ENCODE measurements at regions not wholly inside any gene's neighbourhood (a gene's known extent, or its start where the extent isn't known, plus 50 kb on each side); places are given as distances from the start of the nearest gene placed in this dataset.

GRCh38 chr14:22476005-22476751 lies 112.8 kb downstream of the DAD1 start:
- TF ChIP-seq EZH2 (IDR thresholded peaks at IDR 0.05; ENCODE audit: borderline replicate concordance, insufficient read depth, low read depth, low read length, poor library complexity, severe bottlenecking) (no peak), CTCF (IDR thresholded peaks at IDR 0.05) (no peak)
- Histone ChIP-seq H3K4me2 (replicated peaks; ENCODE audit: low read depth, low read length, poor library complexity, severe bottlenecking) (peak overlapping the region; percentile 29), H3K9ac (ENCODE audit: low read length) (no peak overlapping the region), H3K79me2 (ENCODE audit: control insufficient read depth, insufficient read depth, low read length) (no peaks in the 10 kb centered on the region), H3K4me1 (ENCODE audit: control insufficient read depth in 2 of 2, insufficient read depth in 2 of 2, low read length in 2 of 2) (peaks cover 78 to 88% of the 10 kb centered on the region in 2 donors), H4K20me1 (ENCODE audit: control insufficient read depth, insufficient read depth, low read length, poor library complexity, severe bottlenecking) (no peaks in the 10 kb centered on the region), H2AFZ (ENCODE audit: insufficient read depth, low read depth, low read length, poor library complexity, severe bottlenecking) (peak overlapping the region; percentile 58), H3K36me3 (replicated peaks in 1 of 2; ENCODE audit: control extremely low read depth in 1 of 2, control insufficient read depth in 1 of 2, extremely low read depth in 1 of 2, insufficient read depth in 2 of 2, low read length in 1 of 2) (no peaks in the 10 kb centered on the region), H3K27ac (ENCODE audit: low read length in 2 of 2) (peak overlapping the region; percentile 16 to 35), H3K4me3 (ENCODE audit: control extremely low read depth in 1 of 5, extremely low read depth in 1 of 5, insufficient read depth in 1 of 5, low read depth in 2 of 5, low read length in 4 of 5) (no peak overlapping the region), H3K9me3 (ENCODE audit: control extremely low read depth in 1 of 3, control insufficient read depth in 2 of 3, insufficient read depth in 1 of 3, low read length in 2 of 3) (no peaks in the 10 kb centered on the region), H3K27me3 (replicated peaks in 1 of 4; ENCODE audit: control extremely low read depth in 1 of 4, control insufficient read depth in 3 of 4, insufficient read depth in 4 of 4, low read length in 3 of 4) (no peaks in the 10 kb centered on the region)
- 52% methylated on average over 2 of the region's 5 CpGs for WGBS (ENCODE audit: insufficient coverage)
- Mint-ChIP-seq H3K4me1 (peaks cover 91% of the 10 kb centered on the region), H3K4me3 (peak overlapping the region; percentile 44), H3K27me3 (no peaks in the 10 kb centered on the region), H3K27ac (peak overlapping the region; percentile 78), H3K9me3 (ENCODE audit: insufficient read depth) (no peaks in the 10 kb centered on the region)
- no peak for DNase-seq
- ATAC-seq (ENCODE audit: low read depth) = peak; percentile 33
- POLR2A ChIA-PET = interaction anchor here (1.1 to 2.2 kb wide), 2 partner anchors 80 kb away, joined by 3 to 10 read pairs; no protein-coding TSS in a partner anchor
- CTCF ChIA-PET = interaction anchor here (1.0 to 14.6 kb wide), 15 partner anchors 8 to 156 kb away, joined by 3 to 177 read pairs (median 4); no protein-coding TSS in a partner anchor
- intact Hi-C loops (cut with micrococcal nuclease) = loop anchor here (2.0 kb wide), 1 partner anchor 15 kb away; no protein-coding TSS in a partner anchor

GRCh38 chr14:22475381-22475780 lies 113.6 kb downstream of the DAD1 start:
- Histone ChIP-seq H3K9me3 (ENCODE audit: control extremely low read depth in 1 of 3, control insufficient read depth in 2 of 3, insufficient read depth in 1 of 3, low read length in 2 of 3) (no peaks in the 10 kb centered on the region), H2AFZ (ENCODE audit: insufficient read depth, low read depth, low read length, poor library complexity, severe bottlenecking) (peak overlapping the region; percentile 58), H3K27me3 (replicated peaks in 1 of 4; ENCODE audit: control extremely low read depth in 1 of 4, control insufficient read depth in 3 of 4, insufficient read depth in 4 of 4, low read length in 3 of 4) (no peaks in the 10 kb centered on the region), H4K20me1 (ENCODE audit: control insufficient read depth, insufficient read depth, low read length, poor library complexity, severe bottlenecking) (no peaks in the 10 kb centered on the region), H3K4me1 (ENCODE audit: control insufficient read depth in 2 of 2, insufficient read depth in 2 of 2, low read length in 2 of 2) (peaks cover 70 to 81% of the 10 kb centered on the region in 2 donors), H3K9ac (ENCODE audit: low read length) (no peak overlapping the region), H3K4me2 (replicated peaks; ENCODE audit: low read depth, low read length, poor library complexity, severe bottlenecking) (peak overlapping the region; percentile 29), H3K36me3 (replicated peaks in 1 of 2; ENCODE audit: control extremely low read depth in 1 of 2, control insufficient read depth in 1 of 2, extremely low read depth in 1 of 2, insufficient read depth in 2 of 2, low read length in 1 of 2) (no peaks in the 10 kb centered on the region), H3K4me3 (ENCODE audit: control extremely low read depth in 1 of 5, extremely low read depth in 1 of 5, insufficient read depth in 1 of 5, low read depth in 2 of 5, low read length in 4 of 5) (no peak overlapping the region), H3K27ac (ENCODE audit: low read length in 2 of 2) (peak overlapping the region; percentile 16 to 35), H3K79me2 (ENCODE audit: control insufficient read depth, insufficient read depth, low read length) (no peaks in the 10 kb centered on the region)
- ChIA-PET POLR2A (interaction anchor here (2.2 kb wide), 1 partner anchor 81 kb away, joined by 10 read pairs; no protein-coding TSS in a partner anchor), CTCF (interaction anchor here (1.0 to 14.6 kb wide), 8 partner anchors 9 to 155 kb away, joined by 3 to 177 read pairs (median 12); no protein-coding TSS in a partner anchor)
- intact Hi-C loops (cut with micrococcal nuclease) = no loop called here
- WGBS (ENCODE audit: insufficient coverage) = 14% methylated on average over 5 of the region's 6 CpGs
- peak overlapping the region; percentile 78 for H3K27ac Mint-ChIP-seq
- ATAC-seq (ENCODE audit: low read depth) = no peak
- H3K27me3 Mint-ChIP-seq = no peaks in the 10 kb centered on the region
- H3K4me3 Mint-ChIP-seq = no peak overlapping the region
- TF ChIP-seq CTCF (IDR thresholded peaks at IDR 0.05) = no peak
- peaks cover 89% of the 10 kb centered on the region for H3K4me1 Mint-ChIP-seq
- no peak for DNase-seq
- H3K9me3 Mint-ChIP-seq (ENCODE audit: insufficient read depth) = no peaks in the 10 kb centered on the region
